ENCODE measurements at regions not wholly inside any gene's neighbourhood (a gene's known extent, or its start where the extent isn't known, plus 50 kb on each side); places are given as distances from the start of the nearest gene placed in this dataset.

- no peaks in the 10 kb centered on the region for H3K4me1 Mint-ChIP-seq (ENCODE audit: low read depth)
- peaks cover 7% of the 10 kb centered on the region for H3K27me3 Mint-ChIP-seq
- no peak overlapping the region for H3K27ac Mint-ChIP-seq
- H3K4me3 Mint-ChIP-seq, result no peak overlapping the region
- no peaks in the 10 kb centered on the region for H3K36me3 Mint-ChIP-seq
- H3K9me3 Mint-ChIP-seq (ENCODE audit: low read depth), result no peaks in the 10 kb centered on the region
These were observed 166.1 kb upstream of the MYO16 start for GRCh38 chr13:108463340-108463739.

DNA sequence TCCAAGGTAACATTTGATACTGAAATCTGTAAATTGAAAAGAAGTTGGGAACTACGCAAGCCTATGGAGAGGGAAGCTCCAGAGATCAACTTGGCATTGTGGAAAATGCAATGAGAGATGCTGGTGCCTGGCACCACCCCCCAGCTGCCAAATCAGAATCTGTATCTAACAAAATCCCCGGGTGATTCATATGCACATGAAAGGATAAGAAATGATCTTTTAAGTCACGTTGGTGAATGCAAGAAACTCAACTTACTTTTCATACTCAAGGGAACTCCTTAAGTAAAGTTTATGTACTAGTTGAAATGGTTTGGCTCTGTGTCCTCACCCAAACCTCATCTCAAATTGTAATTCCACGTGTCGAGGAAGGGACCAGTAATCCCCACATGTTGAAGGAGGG is 158.5 kb upstream of the MYO16 start:
- Mint-ChIP-seq H3K27me3 (peaks cover 5% of the 10 kb centered on the region), H3K27ac (no peak overlapping the region), H3K4me1 (ENCODE audit: low read depth) (no peaks in the 10 kb centered on the region), H3K36me3 (no peaks in the 10 kb centered on the region), H3K9me3 (ENCODE audit: low read depth) (no peaks in the 10 kb centered on the region), H3K4me3 (no peak overlapping the region)

GRCh38 chr13:108475181-108475580 is 154.2 kb upstream of the MYO16 start:
- H3K36me3 Mint-ChIP-seq, result no peaks in the 10 kb centered on the region
- no peak overlapping the region for H3K4me3 Mint-ChIP-seq
- no peak overlapping the region for H3K27ac Mint-ChIP-seq
- no peaks in the 10 kb centered on the region for H3K4me1 Mint-ChIP-seq (ENCODE audit: low read depth)
- H3K27me3 Mint-ChIP-seq, result peaks cover 5% of the 10 kb centered on the region
- no peaks in the 10 kb centered on the region for H3K9me3 Mint-ChIP-seq (ENCODE audit: low read depth)

- no peaks in the 10 kb centered on the region for H3K36me3 Mint-ChIP-seq
- no peaks in the 10 kb centered on the region for H3K4me1 Mint-ChIP-seq (ENCODE audit: low read depth)
- no peaks in the 10 kb centered on the region for H3K9me3 Mint-ChIP-seq (ENCODE audit: low read depth)
- H3K27ac Mint-ChIP-seq, result no peak overlapping the region
- H3K4me3 Mint-ChIP-seq, result no peak overlapping the region
- H3K27me3 Mint-ChIP-seq, result peaks cover 5% of the 10 kb centered on the region
These were observed 152.0 kb upstream of the MYO16 start for GRCh38 chr13:108477376-108477775.

DNA sequence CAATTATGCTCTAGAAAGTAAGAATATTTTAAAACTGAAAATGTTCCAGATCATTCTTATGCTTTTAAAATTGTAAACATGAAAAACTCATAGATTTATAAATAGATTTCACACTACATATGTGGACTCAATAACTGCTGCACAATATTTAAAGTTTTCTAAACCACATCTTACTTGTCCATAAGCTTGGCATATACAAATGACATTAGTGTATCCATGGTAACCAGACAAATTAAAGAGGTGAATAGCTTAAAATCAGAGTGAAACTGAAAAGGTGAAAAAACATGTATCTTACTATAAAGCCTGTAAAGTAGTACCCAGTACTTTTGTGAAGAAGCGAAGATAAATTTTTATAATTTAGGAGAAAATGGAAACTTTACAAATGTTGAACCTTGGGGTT is 151.2 kb upstream of the MYO16 start:
- H3K9me3 Mint-ChIP-seq (ENCODE audit: low read depth), result no peaks in the 10 kb centered on the region
- H3K27me3 Mint-ChIP-seq, result peaks cover 3% of the 10 kb centered on the region
- H3K4me3 Mint-ChIP-seq, result no peak overlapping the region
- H3K36me3 Mint-ChIP-seq, result no peaks in the 10 kb centered on the region
- H3K4me1 Mint-ChIP-seq (ENCODE audit: low read depth), result no peaks in the 10 kb centered on the region
- H3K27ac Mint-ChIP-seq, result no peak overlapping the region

GRCh38 chr13:108483981-108484380 is 145.4 kb upstream of the MYO16 start:
- Mint-ChIP-seq H3K27ac (no peak overlapping the region), H3K27me3 (peaks cover 5% of the 10 kb centered on the region), H3K36me3 (no peaks in the 10 kb centered on the region), H3K4me3 (no peak overlapping the region), H3K9me3 (ENCODE audit: low read depth) (no peaks in the 10 kb centered on the region), H3K4me1 (ENCODE audit: low read depth) (no peaks in the 10 kb centered on the region)

- H3K4me1 Mint-ChIP-seq (ENCODE audit: low read depth), result no peaks in the 10 kb centered on the region
- no peak overlapping the region for H3K27ac Mint-ChIP-seq
- H3K36me3 Mint-ChIP-seq, result no peaks in the 10 kb centered on the region
- peaks cover 8% of the 10 kb centered on the region for H3K27me3 Mint-ChIP-seq
- H3K9me3 Mint-ChIP-seq (ENCODE audit: low read depth), result peaks cover 11% of the 10 kb centered on the region
- H3K4me3 Mint-ChIP-seq, result no peak overlapping the region
These were observed 143.3 kb upstream of the MYO16 start for GRCh38 chr13:108486096-108486495.

DNA sequence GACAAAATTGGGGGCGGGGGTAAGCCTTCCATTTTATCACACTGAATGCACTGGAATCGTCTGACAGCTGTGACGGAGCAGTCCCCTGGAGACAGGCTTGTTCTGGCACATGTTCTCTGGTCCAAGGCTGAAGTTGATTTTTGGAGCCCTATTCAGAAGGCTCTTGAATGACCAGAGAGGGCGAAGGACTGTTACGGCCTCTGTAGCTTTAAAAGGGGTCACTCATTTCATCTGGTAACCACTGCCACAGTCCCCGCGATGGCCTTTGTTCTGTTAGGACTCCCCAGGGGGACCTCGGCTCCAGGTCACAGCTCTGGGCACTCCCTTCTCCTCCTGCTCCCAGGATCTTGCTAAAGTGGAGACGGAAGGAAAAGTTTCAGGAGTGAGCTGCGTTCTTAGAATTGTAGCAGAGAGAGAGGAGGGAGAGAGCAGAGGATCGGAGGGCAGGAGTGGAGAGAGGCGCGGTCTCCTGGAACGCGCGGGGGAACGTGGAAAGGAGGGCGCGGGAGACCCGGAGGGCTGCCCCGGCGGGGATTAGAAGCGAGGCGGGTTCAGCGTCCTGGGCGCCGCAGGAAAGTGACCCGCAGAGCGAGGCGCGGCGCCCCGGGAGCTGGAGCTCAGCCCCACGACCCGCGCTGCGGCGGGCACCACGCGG is 134.3 kb upstream of the MYO16 start:
- Mint-ChIP-seq H3K4me3 (peak overlapping the region; percentile 75), H3K27ac (no peak overlapping the region), H3K27me3 (peaks cover 19% of the 10 kb centered on the region), H3K9me3 (ENCODE audit: low read depth) (peaks cover 9% of the 10 kb centered on the region), H3K4me1 (ENCODE audit: low read depth) (peaks cover 9% of the 10 kb centered on the region), H3K36me3 (no peaks in the 10 kb centered on the region)

- H3K27ac Mint-ChIP-seq, result no peak overlapping the region
- peaks cover 9% of the 10 kb centered on the region for H3K4me1 Mint-ChIP-seq (ENCODE audit: low read depth)
- peaks cover 21% of the 10 kb centered on the region for H3K27me3 Mint-ChIP-seq
- peak overlapping the region; percentile 40 for H3K4me3 Mint-ChIP-seq
- peaks cover 2% of the 10 kb centered on the region for H3K9me3 Mint-ChIP-seq (ENCODE audit: low read depth)
- no peaks in the 10 kb centered on the region for H3K36me3 Mint-ChIP-seq
These were observed 133.6 kb upstream of the MYO16 start for GRCh38 chr13:108495646-108496361.

DNA sequence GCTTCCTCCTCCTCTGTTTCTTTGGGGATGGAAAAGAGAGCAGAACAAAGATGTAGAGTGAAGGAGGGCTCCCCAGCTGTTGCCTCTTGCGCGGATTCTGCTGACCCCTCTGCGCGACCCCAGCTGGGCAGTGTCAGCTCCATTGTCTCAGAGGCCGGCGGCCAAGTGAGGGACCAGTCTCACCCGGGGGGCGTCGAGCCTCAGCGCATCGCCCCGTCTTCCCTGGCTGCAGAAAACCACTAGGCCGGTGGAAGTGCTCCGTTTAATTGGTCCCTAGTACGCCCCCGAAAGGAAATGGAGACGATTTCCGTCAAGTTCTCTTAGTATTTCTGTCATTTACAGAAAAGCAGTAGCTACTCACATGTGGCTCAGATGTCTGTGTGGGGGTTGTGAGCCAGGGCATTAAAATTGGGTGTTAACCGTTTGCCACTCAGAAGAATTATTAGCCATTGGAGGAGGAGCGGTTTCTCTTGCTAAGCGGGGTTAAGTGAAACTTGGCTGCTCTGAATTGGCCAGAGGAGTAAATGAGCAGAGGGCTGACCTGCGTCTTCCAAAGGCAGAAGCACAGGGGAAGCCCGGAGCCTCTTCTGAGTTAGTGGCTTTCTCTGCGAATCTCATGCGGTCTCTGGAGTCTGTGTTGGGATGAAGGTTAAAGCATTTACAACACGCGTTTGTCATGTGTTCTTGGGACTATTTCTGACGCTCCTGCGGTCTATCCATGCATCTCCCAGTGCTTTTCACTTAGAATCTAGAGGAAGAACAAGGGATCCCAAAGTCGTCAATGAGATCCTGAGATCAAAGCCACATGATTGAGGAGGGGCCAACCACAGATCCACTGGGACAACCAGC is 132.8 kb upstream of the MYO16 start:
- Mint-ChIP-seq H3K36me3 (no peaks in the 10 kb centered on the region), H3K27me3 (peaks cover 22% of the 10 kb centered on the region), H3K4me1 (ENCODE audit: low read depth) (peaks cover 9% of the 10 kb centered on the region), H3K9me3 (ENCODE audit: low read depth) (no peaks in the 10 kb centered on the region), H3K4me3 (peak overlapping the region; percentile 40), H3K27ac (no peak overlapping the region)

DNA sequence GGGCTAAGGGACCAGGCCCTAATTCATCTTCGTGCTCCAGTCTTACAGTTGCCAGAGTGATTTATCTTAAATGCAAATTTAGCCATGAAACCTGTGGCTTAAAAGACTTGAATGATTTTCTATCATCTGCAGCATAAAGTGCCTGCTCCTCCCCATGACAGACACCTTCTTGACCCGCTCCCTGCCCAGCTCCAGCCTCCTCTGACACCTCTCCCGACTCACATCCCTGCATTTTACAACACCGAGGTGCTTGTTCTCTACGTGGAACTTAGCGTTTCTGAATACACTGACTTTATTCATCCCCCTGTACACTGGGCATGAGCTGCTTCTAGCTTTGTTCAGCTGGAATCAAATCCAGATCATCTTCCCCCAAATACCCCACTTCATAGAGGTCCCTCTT is 128.7 kb upstream of the MYO16 start:
- no peak overlapping the region for H3K4me3 Mint-ChIP-seq
- H3K27me3 Mint-ChIP-seq, result peaks cover 18% of the 10 kb centered on the region
- peaks cover 4% of the 10 kb centered on the region for H3K9me3 Mint-ChIP-seq (ENCODE audit: low read depth)
- no peak overlapping the region for H3K27ac Mint-ChIP-seq
- H3K36me3 Mint-ChIP-seq, result no peaks in the 10 kb centered on the region
- peaks cover 5% of the 10 kb centered on the region for H3K4me1 Mint-ChIP-seq (ENCODE audit: low read depth)

DNA sequence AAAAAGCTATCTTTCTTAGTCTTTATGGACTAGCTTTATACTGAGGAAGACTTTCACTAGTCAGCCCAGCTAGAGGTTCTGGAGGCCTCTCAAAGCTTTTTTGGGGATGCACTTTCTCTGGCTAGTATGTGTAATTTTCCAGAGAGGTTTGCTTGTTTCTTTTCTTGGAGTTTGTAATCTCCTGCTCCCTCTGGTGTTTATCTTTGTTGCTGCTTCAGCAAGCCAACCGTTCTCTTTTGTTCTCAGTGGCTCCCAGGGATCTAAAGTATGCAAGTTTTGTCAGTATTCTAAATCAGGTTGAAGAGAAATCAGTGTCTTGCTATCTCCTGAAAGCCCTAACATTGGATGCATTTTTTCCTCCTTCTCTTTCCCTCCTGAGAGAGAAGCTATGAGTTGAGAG is 121.1 kb upstream of the MYO16 start:
- H3K9me3 Mint-ChIP-seq (ENCODE audit: low read depth), result peaks cover 13% of the 10 kb centered on the region
- H3K36me3 Mint-ChIP-seq, result no peaks in the 10 kb centered on the region
- no peaks in the 10 kb centered on the region for H3K27me3 Mint-ChIP-seq
- no peak overlapping the region for H3K27ac Mint-ChIP-seq
- no peaks in the 10 kb centered on the region for H3K4me1 Mint-ChIP-seq (ENCODE audit: low read depth)
- H3K4me3 Mint-ChIP-seq, result no peak overlapping the region

DNA sequence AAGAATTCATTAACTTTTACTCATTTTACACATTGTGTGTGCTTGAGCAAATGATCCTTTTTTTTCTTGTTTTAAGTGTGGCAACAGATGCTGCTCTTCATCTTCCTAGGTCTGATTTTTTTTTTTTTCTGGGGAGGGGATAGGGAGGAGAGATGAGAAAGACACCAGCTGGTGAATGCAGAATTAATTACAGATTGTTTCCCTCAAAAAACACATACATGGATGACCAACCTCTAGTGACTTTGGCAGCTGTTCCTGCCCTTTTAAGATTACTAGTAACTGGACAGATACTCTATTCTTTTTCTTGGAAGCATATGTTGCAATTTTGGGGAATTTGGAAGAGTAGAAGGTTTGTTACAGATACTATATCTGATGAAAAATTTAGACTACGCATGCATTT is 103.6 kb upstream of the MYO16 start:
- H3K27me3 Mint-ChIP-seq, result peaks cover 8% of the 10 kb centered on the region
- no peaks in the 10 kb centered on the region for H3K36me3 Mint-ChIP-seq
- no peaks in the 10 kb centered on the region for H3K9me3 Mint-ChIP-seq (ENCODE audit: low read depth)
- H3K4me1 Mint-ChIP-seq (ENCODE audit: low read depth), result no peaks in the 10 kb centered on the region
- H3K27ac Mint-ChIP-seq, result no peak overlapping the region
- H3K4me3 Mint-ChIP-seq, result no peak overlapping the region

- peaks cover 9% of the 10 kb centered on the region for H3K27me3 Mint-ChIP-seq
- no peak overlapping the region for H3K4me3 Mint-ChIP-seq
These were observed 103.1 kb upstream of the MYO16 start for GRCh38 chr13:108526286-108526685.

GRCh38 chr13:108527844-108528243 is 101.6 kb upstream of the MYO16 start:
- no peak overlapping the region for H3K27ac Mint-ChIP-seq
- H3K36me3 Mint-ChIP-seq, result no peaks in the 10 kb centered on the region
- no peak overlapping the region for H3K4me3 Mint-ChIP-seq
- peaks cover 9% of the 10 kb centered on the region for H3K27me3 Mint-ChIP-seq
- H3K9me3 Mint-ChIP-seq (ENCODE audit: low read depth), result no peaks in the 10 kb centered on the region
- no peaks in the 10 kb centered on the region for H3K4me1 Mint-ChIP-seq (ENCODE audit: low read depth)

More at GRCh38 chr13:108526286-108526685, 103.1 kb upstream of the MYO16 start:
- Mint-ChIP-seq H3K36me3 (no peaks in the 10 kb centered on the region), H3K9me3 (ENCODE audit: low read depth) (no peaks in the 10 kb centered on the region), H3K4me1 (ENCODE audit: low read depth) (no peaks in the 10 kb centered on the region), H3K27ac (no peak overlapping the region)

Data from activated naive CD8-positive, alpha-beta T cell (primary cell).